Peyer's patch (tissue), 4 donors: ENCODE measurements at regions not wholly inside any gene's neighbourhood (a gene's known extent, or its start where the extent isn't known, plus 50 kb on each side); places are given as distances from the start of the nearest gene placed in this dataset.

Experiments used
- POLR2A ChIP-seq, 2 donors: fragments of 450-650 bp; IDR thresholded peaks; one replicate each; pipeline ENCODE4 v1.5.1; 2017; ENCODE audit warnings: antibody characterized with exemption in 2 of 2, mild to moderate bottlenecking in 2 of 2, moderate library complexity in 2 of 2
- TF ChIP-seq, protein P1 (sequence below), 6 experiments: fragments of 450-650 bp in 4 of 6; fragments of 200-600 bp in 2 of 6; sonication (generic) in 1 of 6; IDR thresholded peaks; one replicate each; pipeline ENCODE4 v1.5.1; 2017 to 2019; ENCODE audit warnings: antibody characterized with exemption in 6 of 6, mild to moderate bottlenecking in 3 of 6, moderate library complexity in 1 of 6

DNA sequence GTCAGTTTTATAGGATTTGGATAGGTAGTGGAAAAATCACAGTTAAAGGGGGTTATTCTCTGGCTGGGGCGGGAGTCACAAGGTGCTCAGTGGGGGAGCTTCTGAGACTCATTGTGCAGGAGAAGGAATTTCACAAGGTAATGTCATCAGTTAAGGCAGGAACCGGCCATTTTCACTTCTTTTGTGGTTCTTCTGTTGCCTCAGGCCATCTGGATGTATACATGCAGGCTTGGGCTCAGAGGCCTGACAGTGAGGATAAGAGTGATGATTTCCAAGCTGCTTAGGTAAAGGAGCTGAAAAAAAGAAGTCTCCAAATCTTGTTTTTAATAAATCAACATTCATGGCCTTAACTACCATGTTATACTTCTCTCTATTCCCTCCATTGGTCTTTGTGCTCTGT is 622.9 kb upstream of the ID4 start:
- TF ChIP-seq POLR2A (IDR thresholded peaks at IDR 0.05): no peak
- TF ChIP-seq, protein P1, sequence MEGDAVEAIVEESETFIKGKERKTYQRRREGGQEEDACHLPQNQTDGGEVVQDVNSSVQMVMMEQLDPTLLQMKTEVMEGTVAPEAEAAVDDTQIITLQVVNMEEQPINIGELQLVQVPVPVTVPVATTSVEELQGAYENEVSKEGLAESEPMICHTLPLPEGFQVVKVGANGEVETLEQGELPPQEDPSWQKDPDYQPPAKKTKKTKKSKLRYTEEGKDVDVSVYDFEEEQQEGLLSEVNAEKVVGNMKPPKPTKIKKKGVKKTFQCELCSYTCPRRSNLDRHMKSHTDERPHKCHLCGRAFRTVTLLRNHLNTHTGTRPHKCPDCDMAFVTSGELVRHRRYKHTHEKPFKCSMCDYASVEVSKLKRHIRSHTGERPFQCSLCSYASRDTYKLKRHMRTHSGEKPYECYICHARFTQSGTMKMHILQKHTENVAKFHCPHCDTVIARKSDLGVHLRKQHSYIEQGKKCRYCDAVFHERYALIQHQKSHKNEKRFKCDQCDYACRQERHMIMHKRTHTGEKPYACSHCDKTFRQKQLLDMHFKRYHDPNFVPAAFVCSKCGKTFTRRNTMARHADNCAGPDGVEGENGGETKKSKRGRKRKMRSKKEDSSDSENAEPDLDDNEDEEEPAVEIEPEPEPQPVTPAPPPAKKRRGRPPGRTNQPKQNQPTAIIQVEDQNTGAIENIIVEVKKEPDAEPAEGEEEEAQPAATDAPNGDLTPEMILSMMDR (IDR thresholded peaks at IDR 0.05): no peak
